ENCODE measurements at regions not wholly inside any gene's neighbourhood (a gene's known extent, or its start where the extent isn't known, plus 50 kb on each side); places are given as distances from the start of the nearest gene placed in this dataset.
A peak's percentile ranks its signal among the peaks of the same experiment; 100 is the strongest.

- H3K27me3 Mint-ChIP-seq = peaks cover 51 to 66% of the 10 kb centered on the region in 2 donors
- no peaks in the 10 kb centered on the region for H3K4me1 Mint-ChIP-seq
- no peak overlapping the region for H3K4me3 Mint-ChIP-seq
- no peak overlapping the region for H3K27ac Mint-ChIP-seq
- no peak for ATAC-seq (replicated peaks)
- H3K36me3 Mint-ChIP-seq = no peaks in the 10 kb centered on the region
- DNase-seq = no peak
- H3K9me3 Mint-ChIP-seq = no peaks in the 10 kb centered on the region
Measured at GRCh38 chr7:25885057-25885576, 266.9 kb upstream of the NFE2L3 start.

- Mint-ChIP-seq H3K4me1 (no peaks in the 10 kb centered on the region), H3K4me3 (no peak overlapping the region), H3K27me3 (peaks cover 49 to 63% of the 10 kb centered on the region in 2 donors), H3K36me3 (no peaks in the 10 kb centered on the region), H3K27ac (no peak overlapping the region), H3K9me3 (no peaks in the 10 kb centered on the region)
- no peak for DNase-seq
- ATAC-seq (replicated peaks) = no peak
Measured at GRCh38 chr7:25886387-25887240, 265.4 kb upstream of the NFE2L3 start.

GRCh38 chr7:25887266-25887665, 264.7 kb upstream of the NFE2L3 start:
- DNase-seq = no peak
- ATAC-seq (replicated peaks) = no peak
- Mint-ChIP-seq H3K27ac (no peak overlapping the region), H3K4me1 (no peaks in the 10 kb centered on the region), H3K36me3 (no peaks in the 10 kb centered on the region), H3K4me3 (no peak overlapping the region), H3K9me3 (no peaks in the 10 kb centered on the region), H3K27me3 (peaks cover 54 to 64% of the 10 kb centered on the region in 2 donors)

GRCh38 chr7:25887795-25888559, 264.0 kb upstream of the NFE2L3 start:
- ATAC-seq (replicated peaks) = no peak
- no peaks in the 10 kb centered on the region for H3K36me3 Mint-ChIP-seq
- H3K4me1 Mint-ChIP-seq = peaks cover 3% of the 10 kb centered on the region in 2 donors
- H3K4me3 Mint-ChIP-seq = no peak overlapping the region
- DNase-seq = no peak
- H3K27me3 Mint-ChIP-seq = peaks cover 53 to 60% of the 10 kb centered on the region in 2 donors
- no peak overlapping the region for H3K27ac Mint-ChIP-seq
- no peaks in the 10 kb centered on the region for H3K9me3 Mint-ChIP-seq

- Mint-ChIP-seq H3K27ac (no peak overlapping the region), H3K4me3 (no peak overlapping the region), H3K4me1 (peaks cover 13 to 17% of the 10 kb centered on the region in 2 donors), H3K27me3 (peaks cover 45 to 55% of the 10 kb centered on the region in 2 donors), H3K36me3 (no peaks in the 10 kb centered on the region), H3K9me3 (no peaks in the 10 kb centered on the region)
- ATAC-seq (replicated peaks) (no peak), DNase-seq (no peak)
Measured at GRCh38 chr7:25889765-25890164, 262.2 kb upstream of the NFE2L3 start.

GRCh38 chr7:25891591-25891990, 260.4 kb upstream of the NFE2L3 start:
- DNase-seq = no peak
- ATAC-seq (replicated peaks) = no peak
- H3K27ac Mint-ChIP-seq = no peak overlapping the region
- H3K4me3 Mint-ChIP-seq = no peak overlapping the region
- no peaks in the 10 kb centered on the region for H3K36me3 Mint-ChIP-seq
- no peaks in the 10 kb centered on the region for H3K9me3 Mint-ChIP-seq
- H3K27me3 Mint-ChIP-seq = peaks cover 45 to 50% of the 10 kb centered on the region in 2 donors
- peaks cover 23 to 31% of the 10 kb centered on the region in 2 donors for H3K4me1 Mint-ChIP-seq

- Mint-ChIP-seq H3K27ac (peak overlapping the region; percentile 88), H3K4me1 (peaks cover 27 to 39% of the 10 kb centered on the region in 2 donors), H3K4me3 (peak overlapping the region; percentile 83 to 86), H3K9me3 (no peaks in the 10 kb centered on the region), H3K27me3 (peaks cover 50 to 52% of the 10 kb centered on the region in 2 donors), H3K36me3 (no peaks in the 10 kb centered on the region)
- no peak for ATAC-seq (replicated peaks)
- no peak for DNase-seq
Measured at GRCh38 chr7:25893436-25893835, 258.6 kb upstream of the NFE2L3 start.

GRCh38 chr7:25894002-25894901, 257.7 kb upstream of the NFE2L3 start:
- peak; percentile 36 to 48 for ATAC-seq (replicated peaks)
- Mint-ChIP-seq H3K36me3 (no peaks in the 10 kb centered on the region), H3K27me3 (peaks cover 47 to 49% of the 10 kb centered on the region in 2 donors), H3K4me3 (peak overlapping the region in 1 of 2 donors; percentile 62), H3K9me3 (no peaks in the 10 kb centered on the region), H3K4me1 (peaks cover 27 to 39% of the 10 kb centered on the region in 2 donors), H3K27ac (no peak overlapping the region)
- DNase-seq = no peak

GRCh38 chr7:25894902-25895791, 256.9 kb upstream of the NFE2L3 start:
- peaks cover 51 to 55% of the 10 kb centered on the region in 2 donors for H3K27me3 Mint-ChIP-seq
- H3K4me3 Mint-ChIP-seq = peak overlapping the region; percentile 62 to 74
- H3K27ac Mint-ChIP-seq = peak overlapping the region; percentile 32
- H3K36me3 Mint-ChIP-seq = no peaks in the 10 kb centered on the region
- peak; percentile 79 for DNase-seq
- peaks cover 27 to 39% of the 10 kb centered on the region in 2 donors for H3K4me1 Mint-ChIP-seq
- no peaks in the 10 kb centered on the region for H3K9me3 Mint-ChIP-seq
- peak; percentile 91 for ATAC-seq (replicated peaks)

- ATAC-seq (replicated peaks) (no peak), DNase-seq (no peak)
- Mint-ChIP-seq H3K36me3 (no peaks in the 10 kb centered on the region), H3K4me1 (peaks cover 27 to 39% of the 10 kb centered on the region in 2 donors), H3K27ac (no peak overlapping the region), H3K27me3 (peaks cover 53 to 61% of the 10 kb centered on the region in 2 donors), H3K9me3 (no peaks in the 10 kb centered on the region), H3K4me3 (peak overlapping the region; percentile 62 to 74)
Measured at GRCh38 chr7:25895792-25896171, 256.2 kb upstream of the NFE2L3 start.

- Mint-ChIP-seq H3K36me3 (no peaks in the 10 kb centered on the region), H3K4me1 (peaks cover 27 to 39% of the 10 kb centered on the region in 2 donors), H3K27ac (no peak overlapping the region), H3K9me3 (no peaks in the 10 kb centered on the region), H3K4me3 (no peak overlapping the region), H3K27me3 (peaks cover 45 to 64% of the 10 kb centered on the region in 2 donors)
- no peak for DNase-seq
- ATAC-seq (replicated peaks) = no peak
Measured at GRCh38 chr7:25897261-25897782, 254.7 kb upstream of the NFE2L3 start.

GRCh38 chr7:25900245-25900644, 251.8 kb upstream of the NFE2L3 start:
- no peak for DNase-seq
- no peaks in the 10 kb centered on the region for H3K9me3 Mint-ChIP-seq
- ATAC-seq (replicated peaks) = no peak
- H3K4me1 Mint-ChIP-seq = peaks cover 9 to 17% of the 10 kb centered on the region in 2 donors
- H3K27me3 Mint-ChIP-seq = peaks cover 36 to 56% of the 10 kb centered on the region in 2 donors
- no peak overlapping the region for H3K4me3 Mint-ChIP-seq
- no peak overlapping the region for H3K27ac Mint-ChIP-seq
- no peaks in the 10 kb centered on the region for H3K36me3 Mint-ChIP-seq

GRCh38 chr7:25900877-25901276, 251.1 kb upstream of the NFE2L3 start:
- DNase-seq (no peak), ATAC-seq (replicated peaks) (no peak)
- Mint-ChIP-seq H3K9me3 (no peaks in the 10 kb centered on the region), H3K4me3 (no peak overlapping the region), H3K4me1 (peaks cover 5 to 11% of the 10 kb centered on the region in 2 donors), H3K27me3 (peaks cover 40 to 58% of the 10 kb centered on the region in 2 donors), H3K36me3 (no peaks in the 10 kb centered on the region), H3K27ac (no peak overlapping the region)

Measured in stimulated activated naive B cell treated with anti-CD40 and anti-IgM and Interleukin-4, amounts not matched to agents 10 μg/mL and 1 μg/mL and 100 μg/mL, for 72 hours (primary cell).